Globus pallidus (tissue), 1 donor: ENCODE measurements at regions not wholly inside any gene's neighbourhood (a gene's known extent, or its start where the extent isn't known, plus 50 kb on each side); places are given as distances from the start of the nearest gene placed in this dataset.

Experiments used
- DNase-seq: peaks from one replicate; pipeline ENCODE4 v3.0.0-alpha.2; 2015; ENCODE audit warnings: low spot score

- DNase-seq: peak; percentile 15
Measured at GRCh38 chr11:119853581-119854360, 124.8 kb upstream of the NECTIN1 start.

- no peak for DNase-seq
Measured at GRCh38 chr11:119852741-119853140, 123.7 kb upstream of the NECTIN1 start.

GRCh38 chr11:119850822-119851409 lies 121.9 kb upstream of the NECTIN1 start:
- DNase-seq: no peak

- no peak for DNase-seq
Measured at GRCh38 chr11:119849872-119850271, 120.9 kb upstream of the NECTIN1 start.

- DNase-seq: no peak
Measured at GRCh38 chr11:119847853-119848252, 118.9 kb upstream of the NECTIN1 start.

GRCh38 chr11:119846374-119846773 lies 117.4 kb upstream of the NECTIN1 start:
- DNase-seq: no peak

- no peak for DNase-seq
Measured at GRCh38 chr11:119845756-119846155, 116.8 kb upstream of the NECTIN1 start.

- no peak for DNase-seq
Measured at GRCh38 chr11:119845305-119845704, 116.3 kb upstream of the NECTIN1 start.

GRCh38 chr11:119844808-119845207 lies 115.8 kb upstream of the NECTIN1 start:
- DNase-seq: no peak

- DNase-seq: no peak
Measured at GRCh38 chr11:119843877-119844276, 114.9 kb upstream of the NECTIN1 start.

GRCh38 chr11:119842731-119843130 lies 113.7 kb upstream of the NECTIN1 start:
- DNase-seq: no peak

- no peak for DNase-seq
Measured at GRCh38 chr11:119839476-119840133, 110.6 kb upstream of the NECTIN1 start.

- no peak for DNase-seq
Measured at GRCh38 chr11:119835753-119836152, 106.8 kb upstream of the NECTIN1 start.

- no peak for DNase-seq
Measured at GRCh38 chr11:119832202-119832935, 103.4 kb upstream of the NECTIN1 start.

- DNase-seq: no peak
Measured at GRCh38 chr11:119831011-119831410, 102.0 kb upstream of the NECTIN1 start.

- no peak for DNase-seq
Measured at GRCh38 chr11:119830400-119830799, 101.4 kb upstream of the NECTIN1 start.

- no peak for DNase-seq
Measured at GRCh38 chr11:119829402-119829801, 100.4 kb upstream of the NECTIN1 start.

GRCh38 chr11:119828819-119829218 lies 99.8 kb upstream of the NECTIN1 start:
- no peak for DNase-seq

GRCh38 chr11:119828006-119828405 lies 99.0 kb upstream of the NECTIN1 start:
- no peak for DNase-seq

GRCh38 chr11:119827113-119827512 lies 98.1 kb upstream of the NECTIN1 start:
- no peak for DNase-seq

GRCh38 chr11:119823077-119823476 lies 94.1 kb upstream of the NECTIN1 start:
- no peak for DNase-seq

- DNase-seq: no peak
Measured at GRCh38 chr11:119816660-119817059, 87.7 kb upstream of the NECTIN1 start.

GRCh38 chr11:119814766-119815165 lies 85.8 kb upstream of the NECTIN1 start:
- DNase-seq: no peak
